HepG2 (cell line): ENCODE measurements at regions not wholly inside any gene's neighbourhood (a gene's known extent, or its start where the extent isn't known, plus 50 kb on each side); places are given as distances from the start of the nearest gene placed in this dataset.

Experiments
- ATAC-seq: fragments of 200-7000 bp; cut with Tn5 transposase; 3 replicates; pipeline ENCODE4 v1.9.1; 2020; ENCODE audit warnings: mild to moderate bottlenecking, moderate library complexity
- BruUV-seq: library from RNA; stranded (reverse); fragments of 400-500 nt; replicated peaks from 2 replicates; lab custom pipeline; 2021; lab: Mats Ljungman, UMichigan
- CTCF ChIA-PET: fragments of 300-600 bp; formaldehyde crosslinking; extraction: SDS; loops from one replicate; lab custom pipeline; 2021; ENCODE audit warnings: low total read pairs, inconsistent platforms, low intra/inter-chr PET ratio; lab: Yijun Ruan, JAX
- POLR2A ChIA-PET: fragments of 350-600 bp; sonication (Branson Sonifier 250); formaldehyde crosslinking; loops from one replicate; lab custom pipeline; 2020; ENCODE audit warnings: antibody characterized with exemption, inconsistent platforms; lab: Yijun Ruan, JAX
- DNase-seq: peaks from one replicate; pipeline ENCODE4 v3.0.0-alpha.2; 2015; ENCODE audit warnings: low spot score
- FAIRE-seq: peaks from 3 replicates; lab custom pipeline; 2011; peaks lifted over from hg19 to GRCh38; lab: Jason Lieb, UNC
- H2AFZ ChIP-seq: one replicate; pipeline ENCODE4 v1.6.1; 2011; ENCODE audit warnings: low read length, inconsistent platforms
- H3K27ac ChIP-seq: fragments of 300-600 bp; 3 replicates; pipeline ENCODE4 v1.8.0; 2011; ENCODE audit warnings: mixed run types, mild to moderate bottlenecking, mixed read lengths, low read length, inconsistent platforms; ENCODE audit not compliant: insufficient read depth; ENCODE audit errors: extremely low read length
- H3K27me3 ChIP-seq, 2 experiments: fragments of 200-600 bp in 1 of 2; 2 replicates in 1 of 2; 3 replicates in 1 of 2; pipeline versions ENCODE4 v1.6.0 to v1.8.0; 2011; ENCODE audit warnings: low read length in 2 of 2, mild to moderate bottlenecking in 2 of 2, moderate library complexity in 2 of 2, inconsistent platforms in 1 of 2; ENCODE audit not compliant: insufficient read depth in 2 of 2, control insufficient read depth in 1 of 2
- H3K36me3 ChIP-seq, 2 experiments: fragments of 200-600 bp in 1 of 2; replicated peaks in 1 of 2; 2 replicates in 1 of 2; 3 replicates in 1 of 2; pipeline versions ENCODE4 v1.5.1 to v1.8.0; 2011; ENCODE audit warnings: low read length in 2 of 2, inconsistent platforms in 1 of 2; ENCODE audit not compliant: insufficient read depth in 2 of 2, control insufficient read depth in 1 of 2
- H3K4me1 ChIP-seq: 2 replicates; pipeline ENCODE4 v1.5.1; 2012; ENCODE audit warnings: low read length, inconsistent platforms; ENCODE audit not compliant: insufficient read depth
- H3K4me2 ChIP-seq: 2 replicates; pipeline ENCODE4 v1.6.0; 2011; ENCODE audit warnings: low read depth, low read length, inconsistent platforms
- H3K4me3 ChIP-seq, 3 experiments: fragments of 200-600 bp in 1 of 3; sonication (generic), shearing (Covaris generic) in 1 of 3; replicated peaks in 1 of 3; 2 replicates each; pipeline ENCODE4 v1.5.1; 2011 to 2016; ENCODE audit warnings: low read length in 3 of 3, inconsistent platforms in 2 of 3, low read depth in 2 of 3, mild to moderate bottlenecking in 2 of 3, control low read depth in 1 of 3, mixed read lengths in 1 of 3; ENCODE audit not compliant: insufficient read depth in 1 of 3
- H3K79me2 ChIP-seq: one replicate; pipeline ENCODE4 v1.6.1; 2011; ENCODE audit warnings: low read length, inconsistent platforms; ENCODE audit not compliant: insufficient read depth
- H3K9ac ChIP-seq: 2 replicates; pipeline ENCODE4 v1.6.0; 2011; ENCODE audit warnings: mild to moderate bottlenecking, low read depth, low read length, inconsistent platforms; ENCODE audit not compliant: insufficient read depth
- H3K9me3 ChIP-seq: 2 replicates; pipeline ENCODE4 v1.5.1; 2012; ENCODE audit warnings: mild to moderate bottlenecking, low read length
- H4K20me1 ChIP-seq: 2 replicates; pipeline ENCODE4 v1.6.0; 2011; ENCODE audit warnings: inconsistent platforms, mild to moderate bottlenecking, low read length, moderate library complexity; ENCODE audit not compliant: insufficient read depth
- AKAP8 ChIP-seq: sonication (generic); formaldehyde crosslinking; IDR thresholded peaks from 2 replicates; pipeline ENCODE4 v1.5.1; 2020; ENCODE audit warnings: mild to moderate bottlenecking, missing genetic modification reagents
- CHCHD3 ChIP-seq: sonication (generic); formaldehyde crosslinking; IDR thresholded peaks from 2 replicates; pipeline ENCODE4 v1.8.0; 2022; ENCODE audit warnings: mild to moderate bottlenecking, missing genetic modification reagents, moderate library complexity
- GTF3A ChIP-seq: sonication (generic); formaldehyde crosslinking; conservative IDR thresholded peaks from 2 replicates; pipeline ENCODE4 v1.4.0; 2020; ENCODE audit warnings: mild to moderate bottlenecking, missing genetic modification reagents
- ISX ChIP-seq: sonication (generic); formaldehyde crosslinking; conservative IDR thresholded peaks from 2 replicates; pipeline ENCODE4 v1.5.0; 2020; ENCODE audit warnings: missing genetic modification reagents
- MNT ChIP-seq: fragments of 450-650 bp; IDR thresholded peaks from 2 replicates; pipeline ENCODE4 v1.6.1; 2016
- MYPOP ChIP-seq: sonication (generic); formaldehyde crosslinking; IDR thresholded peaks from 2 replicates; pipeline ENCODE4 v1.8.1; 2023; ENCODE audit warnings: mild to moderate bottlenecking, moderate library complexity, missing genetic modification reagents
- NCOA2 ChIP-seq: sonication (generic); formaldehyde crosslinking; IDR thresholded peaks from 2 replicates; pipeline ENCODE4 v1.8.0; 2022; ENCODE audit warnings: inconsistent platforms
- REXO4 ChIP-seq: sonication (generic); formaldehyde crosslinking; IDR thresholded peaks from 2 replicates; pipeline ENCODE4 v1.8.0; 2022; ENCODE audit warnings: missing genetic modification reagents, mild to moderate bottlenecking, borderline replicate concordance
- RFXAP ChIP-seq: sonication (generic); formaldehyde crosslinking; IDR thresholded peaks from 2 replicates; pipeline ENCODE4 v1.4.0; 2020; ENCODE audit warnings: missing genetic modification reagents, borderline replicate concordance
- SKI ChIP-seq: fragments of 450-650 bp; IDR thresholded peaks from one replicate; pipeline ENCODE4 v1.6.1; 2018; ENCODE audit warnings: mild to moderate bottlenecking; ENCODE audit not compliant: partially characterized antibody
- SOX6 ChIP-seq, 2 experiments: fragments of 450-650 bp in 1 of 2; sonication (generic) in 1 of 2; formaldehyde crosslinking in 1 of 2; IDR thresholded peaks; 2 replicates each; pipeline versions ENCODE4 v1.4.0 to v1.6.1; 2017 to 2020; ENCODE audit warnings: antibody characterized with exemption in 1 of 2, mild to moderate bottlenecking in 1 of 2, missing genetic modification reagents in 1 of 2
- TFDP2 ChIP-seq: sonication (generic); formaldehyde crosslinking; IDR thresholded peaks from 2 replicates; pipeline ENCODE4 v1.4.0; 2020; ENCODE audit warnings: missing genetic modification reagents
- TGIF2 ChIP-seq: IDR thresholded peaks from 2 replicates; pipeline ENCODE4 v1.6.1; 2016; ENCODE audit warnings: control low read depth, missing compliant biosample characterization
- ZBTB1 ChIP-seq: sonication (generic); formaldehyde crosslinking; IDR thresholded peaks from 2 replicates; pipeline ENCODE4 v1.4.0; 2020; ENCODE audit warnings: missing genetic modification reagents, borderline replicate concordance
- ZC3H13 ChIP-seq: sonication (generic); formaldehyde crosslinking; IDR thresholded peaks from 2 replicates; pipeline ENCODE4 v1.8.1; 2023; ENCODE audit warnings: mild to moderate bottlenecking, missing genetic modification reagents, moderate library complexity
- ZMYM3 ChIP-seq: sonication (generic); formaldehyde crosslinking; IDR thresholded peaks from 2 replicates; pipeline ENCODE4 v1.5.1; 2020; ENCODE audit warnings: mild to moderate bottlenecking, missing genetic modification reagents
- ZNF101 ChIP-seq: sonication (generic); formaldehyde crosslinking; IDR thresholded peaks from 2 replicates; pipeline ENCODE4 v1.4.0; 2020; ENCODE audit warnings: mild to moderate bottlenecking, low read depth, missing genetic modification reagents, borderline replicate concordance
- ZNF20 ChIP-seq: sonication (generic); formaldehyde crosslinking; IDR thresholded peaks from 2 replicates; pipeline ENCODE4 v1.4.0; 2020; ENCODE audit warnings: mild to moderate bottlenecking, moderate library complexity, missing genetic modification reagents
- ZNF282 ChIP-seq: fragments of 450-650 bp; IDR thresholded peaks from 2 replicates; pipeline ENCODE4 v1.6.1; 2018; ENCODE audit not compliant: partially characterized antibody
- ZNF3 ChIP-seq: IDR thresholded peaks from 2 replicates; pipeline ENCODE4 v1.7.0; 2017; ENCODE audit warnings: inconsistent platforms
- ZNF329 ChIP-seq: sonication (generic); formaldehyde crosslinking; IDR thresholded peaks from 2 replicates; pipeline ENCODE4 v1.9.0; 2021; ENCODE audit warnings: low read depth, mild to moderate bottlenecking, missing genetic modification reagents
- ZNF570 ChIP-seq: sonication (generic); formaldehyde crosslinking; IDR thresholded peaks from 2 replicates; pipeline ENCODE4 v1.4.0; 2020; ENCODE audit warnings: mild to moderate bottlenecking, missing genetic modification reagents, borderline replicate concordance
- ZNF619 ChIP-seq: sonication (generic); formaldehyde crosslinking; IDR thresholded peaks from 2 replicates; pipeline ENCODE4 v1.4.0; 2020; ENCODE audit warnings: mild to moderate bottlenecking, missing genetic modification reagents
- ZNF780A ChIP-seq: sonication (generic); formaldehyde crosslinking; IDR thresholded peaks from 2 replicates; pipeline ENCODE4 v1.8.0; 2022; ENCODE audit warnings: mild to moderate bottlenecking, missing genetic modification reagents, moderate library complexity
- WGBS: methylation state at CpG from one replicate; pipeline ENCODE4 v1.1.6; 2017; ENCODE audit warnings: low lambda C conversion rate; 5-methylcytosine and 5-hydroxymethylcytosine counted together
- in situ Hi-C: cut with HindIII; loops from 2 replicates; pipeline ENCODE4 v1.10.0; 2017; ENCODE audit warnings: low pct_unique_long_range_greater_than_20kb; ENCODE audit not compliant: extremely low pct_ligation_motif_present
- intact Hi-C: fragments of 100-400 bp; cut with micrococcal nuclease; formaldehyde crosslinking; loops from one replicate; pipeline ENCODE4 v1.10.0; 2022; ENCODE audit not compliant: unreplicated experiment

- H3K4me2 ChIP-seq, result no peak overlapping the region
- no peak for FAIRE-seq
- no TSS peak for BruUV-seq
- no peak for TF ChIP-seq MYPOP (CRISPR knock-in tag)
- no peak for TF ChIP-seq ZNF101 (CRISPR knock-in tag)
- no peak for TF ChIP-seq ZC3H13 (CRISPR knock-in tag)
- TF ChIP-seq ZNF570, result no peak
- TF ChIP-seq ZNF329 (CRISPR knock-in tag), result no peak
- no peak for TF ChIP-seq ISX
- TF ChIP-seq NCOA2 (CRISPR knock-in tag), result peak; percentile 26; the same call in 1 of the 2 replicates
- no peak for TF ChIP-seq MNT
- TF ChIP-seq ZNF20 (CRISPR knock-in tag), result no peak
- TF ChIP-seq RFXAP (CRISPR knock-in tag), result no peak
- TF ChIP-seq ZNF3 (CRISPR knock-in tag), result no peak
- TF ChIP-seq ZNF780A (CRISPR knock-in tag), result no peak
- no peak for TF ChIP-seq GTF3A (CRISPR knock-in tag)
- no peak for TF ChIP-seq AKAP8 (CRISPR knock-in tag)
- TF ChIP-seq TGIF2 (CRISPR knock-in tag), result no peak
- no peak for TF ChIP-seq ZMYM3 (CRISPR knock-in tag)
- no peak for TF ChIP-seq ZNF282
- TF ChIP-seq ZNF619 (CRISPR knock-in tag), result no peak
- peak; percentile 18 for TF ChIP-seq SKI
- no peak for TF ChIP-seq ZBTB1 (CRISPR knock-in tag)
- TF ChIP-seq TFDP2, result no peak
- TF ChIP-seq CHCHD3 (CRISPR knock-in tag), result no peak
- no peak for TF ChIP-seq SOX6 (IDR thresholded peaks at IDR 0.05)
- 0 out of 2 replicates have a peak, but pooled peaks have one; percentile 13 for TF ChIP-seq SOX6 (CRISPR knock-in tag; IDR thresholded peaks at IDR 0.05)
- TF ChIP-seq REXO4 (CRISPR knock-in tag), result no peak
Measured at GRCh38 chr5:108661590-108662219, 86.0 kb upstream of the FER start.

More at GRCh38 chr5:108661590-108662219, 86.0 kb upstream of the FER start:
- in situ Hi-C loops (no loop called here), intact Hi-C loops (no loop called here)
- no peaks in the 10 kb centered on the region for H3K36me3 ChIP-seq
- no peak overlapping the region for H3K9ac ChIP-seq
- no peaks in the 10 kb centered on the region for H3K79me2 ChIP-seq
- H4K20me1 ChIP-seq, result no peaks in the 10 kb centered on the region
- H3K27ac ChIP-seq, result no peak overlapping the region
- ATAC-seq, result peak; percentile 31; the same call in 1 of the 3 replicates
- ChIA-PET CTCF (no interaction called here), POLR2A (no interaction called here)
- WGBS, result 2% methylated on average over 3 of the region's 3 CpGs
- peak; percentile 33 for DNase-seq
- no peak overlapping the region for H3K4me3 ChIP-seq
- H3K4me1 ChIP-seq, result peaks cover 14% of the 10 kb centered on the region; the same call in 1 of the 2 replicates
- H3K27me3 ChIP-seq, result peaks cover 0 to 7% of the 10 kb centered on the region in 2 experiments; a peak in 1 of 5 replicates
- H2AFZ ChIP-seq, result no peak overlapping the region
- no peaks in the 10 kb centered on the region for H3K9me3 ChIP-seq
